SU-DHL-6 (cell line): ENCODE measurements at regions not wholly inside any gene's neighbourhood (a gene's known extent, or its start where the extent isn't known, plus 50 kb on each side); places are given as distances from the start of the nearest gene placed in this dataset.

ENCODE experiments used
- EZH2phosphoT487 ChIP-seq: fragments of 200-600 bp; sonication (generic), shearing (Covaris generic); conservative IDR thresholded peaks from 2 replicates; pipeline ENCODE4 v1.6.1; 2018; ENCODE audit warnings: mild to moderate bottlenecking, antibody characterized with exemption, low read length, moderate library complexity, mixed read lengths
- TF ChIP-seq, protein P1 (sequence below): fragments of 200-600 bp; sonication (generic); IDR thresholded peaks from one replicate; pipeline ENCODE4 v1.5.1; 2017; ENCODE audit warnings: antibody characterized with exemption, mild to moderate bottlenecking, low read length, moderate library complexity; ENCODE audit not compliant: insufficient read depth, poor library complexity, severe bottlenecking

GRCh38 chr20:10919396-10920140 is 245.8 kb upstream of the JAG1 start:
- TF ChIP-seq, protein P1, sequence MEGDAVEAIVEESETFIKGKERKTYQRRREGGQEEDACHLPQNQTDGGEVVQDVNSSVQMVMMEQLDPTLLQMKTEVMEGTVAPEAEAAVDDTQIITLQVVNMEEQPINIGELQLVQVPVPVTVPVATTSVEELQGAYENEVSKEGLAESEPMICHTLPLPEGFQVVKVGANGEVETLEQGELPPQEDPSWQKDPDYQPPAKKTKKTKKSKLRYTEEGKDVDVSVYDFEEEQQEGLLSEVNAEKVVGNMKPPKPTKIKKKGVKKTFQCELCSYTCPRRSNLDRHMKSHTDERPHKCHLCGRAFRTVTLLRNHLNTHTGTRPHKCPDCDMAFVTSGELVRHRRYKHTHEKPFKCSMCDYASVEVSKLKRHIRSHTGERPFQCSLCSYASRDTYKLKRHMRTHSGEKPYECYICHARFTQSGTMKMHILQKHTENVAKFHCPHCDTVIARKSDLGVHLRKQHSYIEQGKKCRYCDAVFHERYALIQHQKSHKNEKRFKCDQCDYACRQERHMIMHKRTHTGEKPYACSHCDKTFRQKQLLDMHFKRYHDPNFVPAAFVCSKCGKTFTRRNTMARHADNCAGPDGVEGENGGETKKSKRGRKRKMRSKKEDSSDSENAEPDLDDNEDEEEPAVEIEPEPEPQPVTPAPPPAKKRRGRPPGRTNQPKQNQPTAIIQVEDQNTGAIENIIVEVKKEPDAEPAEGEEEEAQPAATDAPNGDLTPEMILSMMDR: no peak
- TF ChIP-seq EZH2phosphoT487: no peak
